ENCODE measurements at regions not wholly inside any gene's neighbourhood (a gene's known extent, or its start where the extent isn't known, plus 50 kb on each side); places are given as distances from the start of the nearest gene placed in this dataset.

DNA sequence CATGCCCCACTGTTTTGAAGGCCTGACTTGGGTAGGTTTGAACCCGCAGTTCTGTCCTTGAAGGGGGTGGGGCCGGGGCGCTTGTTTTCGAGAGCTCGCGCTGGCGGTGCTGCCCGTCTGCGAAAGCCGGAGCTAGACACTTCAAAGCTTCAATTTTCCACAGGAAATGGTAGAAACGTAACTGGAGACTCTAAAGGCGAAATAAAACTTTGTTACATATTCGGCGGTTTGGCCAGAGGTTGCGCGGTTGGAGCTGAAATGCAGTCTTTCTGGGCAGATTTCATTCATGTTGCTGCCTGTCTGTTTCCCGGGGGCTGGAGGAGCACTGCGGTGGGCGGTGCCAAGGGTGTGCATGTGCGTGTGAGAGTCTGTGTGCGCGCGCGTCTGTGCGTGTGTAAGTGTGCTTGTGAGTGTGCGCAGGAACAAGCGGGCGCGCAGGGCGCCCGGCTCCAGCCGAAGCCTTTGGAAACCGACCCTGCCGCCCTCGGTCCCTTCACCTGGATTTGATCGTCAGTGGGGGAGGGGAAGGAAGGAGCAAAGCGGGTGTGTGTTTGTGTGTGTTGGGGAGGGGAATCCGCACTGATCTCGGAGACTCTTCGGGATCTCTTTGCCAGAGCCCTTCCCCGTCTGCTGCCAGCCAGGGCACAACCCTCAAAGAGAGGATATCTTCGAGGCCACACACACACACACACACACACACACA, 227.7 kb upstream of the CRY1 start:
- WGBS (ENCODE audit: insufficient coverage), result 0% methylated on average over 35 of the region's 42 CpGs
- peak; percentile 32 to 57 (median 39) for ATAC-seq (replicated peaks in 1 of 4)
- H3K27ac ChIP-seq (ENCODE audit: low read length), result peak overlapping the region; percentile 79
- ChIA-PET POLR2A (interaction anchor here (0.6 to 1.0 kb wide), 9 partner anchors 12 to 1019 kb away, joined by 3 to 8 read pairs (median 4); no protein-coding TSS in a partner anchor), CTCF (interaction anchor here (0.6 to 1.6 kb wide), 6 partner anchors 15 to 81 kb away, joined by 3 to 15 read pairs (median 4); no protein-coding TSS in a partner anchor)
- DNase-seq, result peak; percentile 64 to 90 (median 81)
- peaks cover 0 to 18% of the 10 kb centered on the region in 2 experiments for H3K27me3 ChIP-seq (replicated peaks in 1 of 2; ENCODE audit: control insufficient read depth in 2 of 2, extremely low read depth in 1 of 2, insufficient read depth in 2 of 2, low read length in 1 of 2)
- H3K4me1 ChIP-seq (ENCODE audit: control insufficient read depth in 1 of 2, extremely low read depth in 1 of 2, insufficient read depth in 2 of 2, low read length in 2 of 2), result peaks cover 14 to 48% of the 10 kb centered on the region in 2 experiments
- peaks cover 0 to 14% of the 10 kb centered on the region in 2 donors for H3K27me3 Mint-ChIP-seq
- H3K4me3 Mint-ChIP-seq, result peak overlapping the region; percentile 80 to 89 (median 89)
- H3K4me1 Mint-ChIP-seq, result peaks cover 36 to 61% (median 58%) of the 10 kb centered on the region in 3 donors
- no peaks in the 10 kb centered on the region for H3K36me3 Mint-ChIP-seq
- H3K9me3 Mint-ChIP-seq, result no peaks in the 10 kb centered on the region
- H3K9me3 ChIP-seq, result no peaks in the 10 kb centered on the region
- H3K4me3 ChIP-seq (ENCODE audit: control insufficient read depth in 1 of 2, extremely low read depth in 1 of 2, low read length in 1 of 2), result peak overlapping the region; percentile 83 to 94
- peak overlapping the region; percentile 96 to 97 for H3K27ac Mint-ChIP-seq
- H3K36me3 ChIP-seq (ENCODE audit: control insufficient read depth in 2 of 2, extremely low read depth in 1 of 2, insufficient read depth in 1 of 2, low read length in 1 of 2), result no peaks in the 10 kb centered on the region

GRCh38 chr12:107322063-107322462, 228.7 kb upstream of the CRY1 start:
- no CpG with 5 or more reads among the region's 3 CpGs for WGBS (ENCODE audit: insufficient coverage)
- ATAC-seq (replicated peaks in 1 of 4) (no peak), DNase-seq (peak in 33 of 35 experiments; percentile 15 to 73 (median 50))
- Mint-ChIP-seq H3K4me1 (peaks cover 46 to 70% (median 67%) of the 10 kb centered on the region in 3 donors), H3K4me3 (peak overlapping the region; percentile 80 to 89 (median 89)), H3K9me3 (no peaks in the 10 kb centered on the region), H3K36me3 (no peaks in the 10 kb centered on the region), H3K27me3 (peaks cover 0 to 14% of the 10 kb centered on the region in 2 donors), H3K27ac (peak overlapping the region; percentile 96 to 97)
- H3K9me3 ChIP-seq, result no peaks in the 10 kb centered on the region
- no peaks in the 10 kb centered on the region for H3K36me3 ChIP-seq (ENCODE audit: control insufficient read depth in 2 of 2, extremely low read depth in 1 of 2, insufficient read depth in 1 of 2, low read length in 1 of 2)
- peak overlapping the region; percentile 79 for H3K27ac ChIP-seq (ENCODE audit: low read length)
- CTCF ChIA-PET, result no interaction called here
- H3K27me3 ChIP-seq (replicated peaks in 1 of 2; ENCODE audit: control insufficient read depth in 2 of 2, extremely low read depth in 1 of 2, insufficient read depth in 2 of 2, low read length in 1 of 2), result peaks cover 0 to 18% of the 10 kb centered on the region in 2 experiments
- peaks cover 18 to 48% of the 10 kb centered on the region in 2 experiments for H3K4me1 ChIP-seq (ENCODE audit: control insufficient read depth in 1 of 2, extremely low read depth in 1 of 2, insufficient read depth in 2 of 2, low read length in 2 of 2)
- POLR2A ChIA-PET, result interaction anchor here (0.5 kb wide), 2 partner anchors 48 to 222 kb away, joined by 3 to 7 read pairs; no protein-coding TSS in a partner anchor
- H3K4me3 ChIP-seq (ENCODE audit: control insufficient read depth in 1 of 2, extremely low read depth in 1 of 2, low read length in 1 of 2), result peak overlapping the region in 1 of 2 donors; percentile 83

DNA sequence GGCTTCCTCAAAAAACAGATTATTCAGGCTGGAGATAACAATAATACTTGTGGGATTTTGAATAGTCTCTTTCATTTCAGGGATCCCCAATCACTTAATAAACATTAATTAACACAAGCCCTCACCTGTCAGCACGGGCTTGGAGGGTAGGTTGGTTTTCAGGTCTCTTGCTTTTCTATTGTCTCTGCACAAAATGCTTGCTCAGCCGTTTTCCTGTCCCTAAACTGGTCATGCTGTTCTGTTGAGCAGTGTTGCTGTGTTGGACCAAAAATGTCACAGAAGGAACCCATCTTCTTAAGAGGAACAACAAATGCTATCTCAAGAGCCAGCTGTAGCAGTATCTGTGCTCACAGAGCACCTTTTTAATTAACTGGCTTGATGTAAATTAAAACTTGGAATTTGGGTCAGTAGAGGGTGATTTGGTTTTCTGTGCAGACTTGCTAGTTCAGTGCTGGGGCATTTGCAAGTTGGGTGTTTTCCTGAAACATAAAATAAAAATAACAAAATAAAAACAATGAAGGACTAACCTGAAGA, 231.8 kb upstream of the CRY1 start:
- Histone ChIP-seq H3K27me3 (replicated peaks in 1 of 2; ENCODE audit: control insufficient read depth in 2 of 2, extremely low read depth in 1 of 2, insufficient read depth in 2 of 2, low read length in 1 of 2) (peaks cover 0 to 7% of the 10 kb centered on the region in 2 experiments), H3K9me3 (no peaks in the 10 kb centered on the region), H3K4me1 (ENCODE audit: control insufficient read depth in 1 of 2, extremely low read depth in 1 of 2, insufficient read depth in 2 of 2, low read length in 2 of 2) (peaks cover 22 to 36% of the 10 kb centered on the region in 2 experiments), H3K4me3 (ENCODE audit: control insufficient read depth in 1 of 2, extremely low read depth in 1 of 2, low read length in 1 of 2) (no peak overlapping the region), H3K27ac (ENCODE audit: low read length) (no peak overlapping the region), H3K36me3 (ENCODE audit: control insufficient read depth in 2 of 2, extremely low read depth in 1 of 2, insufficient read depth in 1 of 2, low read length in 1 of 2) (no peaks in the 10 kb centered on the region)
- H3K4me3 Mint-ChIP-seq, result no peak overlapping the region
- CTCF ChIA-PET, result interaction anchor here in 1 of 2 donors (0.5 to 1.6 kb wide), 3 partner anchors 10 to 78 kb away, joined by 3 read pairs; no protein-coding TSS in a partner anchor
- H3K9me3 Mint-ChIP-seq, result no peaks in the 10 kb centered on the region
- DNase-seq (no peak), ATAC-seq (replicated peaks in 1 of 4) (no peak)
- H3K27ac Mint-ChIP-seq, result peak overlapping the region; percentile 38 to 42
- H3K36me3 Mint-ChIP-seq, result no peaks in the 10 kb centered on the region
- WGBS (ENCODE audit: insufficient coverage), result no CpG with 5 or more reads among the region's 2 CpGs
- peaks cover 0 to 9% of the 10 kb centered on the region in 2 donors for H3K27me3 Mint-ChIP-seq
- H3K4me1 Mint-ChIP-seq, result peaks cover 62 to 92% (median 89%) of the 10 kb centered on the region in 3 donors
- POLR2A ChIA-PET, result interaction anchor here in 1 of 2 donors (0.6 kb wide), 1 partner anchor 31 kb away, joined by 3 read pairs; no protein-coding TSS in a partner anchor

- no peaks in the 10 kb centered on the region for H3K9me3 ChIP-seq
- no peak overlapping the region for H3K4me3 Mint-ChIP-seq
- ChIA-PET POLR2A (no interaction called here), CTCF (interaction anchor here (1.0 to 1.6 kb wide), 2 partner anchors 71 to 77 kb away, joined by 3 read pairs; no protein-coding TSS in a partner anchor)
- peaks cover 30 to 33% of the 10 kb centered on the region in 2 experiments for H3K4me1 ChIP-seq (ENCODE audit: control insufficient read depth in 1 of 2, extremely low read depth in 1 of 2, insufficient read depth in 2 of 2, low read length in 2 of 2)
- no peak overlapping the region for H3K27ac ChIP-seq (ENCODE audit: low read length)
- H3K36me3 ChIP-seq (ENCODE audit: control insufficient read depth in 2 of 2, extremely low read depth in 1 of 2, insufficient read depth in 1 of 2, low read length in 1 of 2), result no peaks in the 10 kb centered on the region
- no peak overlapping the region for H3K4me3 ChIP-seq (ENCODE audit: control insufficient read depth in 1 of 2, extremely low read depth in 1 of 2, low read length in 1 of 2)
- no peaks in the 10 kb centered on the region for H3K36me3 Mint-ChIP-seq
- no peaks in the 10 kb centered on the region for H3K9me3 Mint-ChIP-seq
- ATAC-seq (replicated peaks in 1 of 4) (no peak), DNase-seq (peak in 1 of 35 experiments; percentile 23)
- WGBS (ENCODE audit: insufficient coverage), result no CpG with 5 or more reads among the region's 2 CpGs
- H3K27ac Mint-ChIP-seq, result peak overlapping the region in 1 of 2 donors; percentile 64
- H3K4me1 Mint-ChIP-seq, result peaks cover 62 to 94% (median 89%) of the 10 kb centered on the region in 3 donors
- no peaks in the 10 kb centered on the region for H3K27me3 Mint-ChIP-seq
- H3K27me3 ChIP-seq (replicated peaks in 1 of 2; ENCODE audit: control insufficient read depth in 2 of 2, extremely low read depth in 1 of 2, insufficient read depth in 2 of 2, low read length in 1 of 2), result no peaks in the 10 kb centered on the region
These were observed 232.9 kb upstream of the CRY1 start for GRCh38 chr12:107326237-107326636.

- H3K27me3 ChIP-seq (replicated peaks in 1 of 2; ENCODE audit: control insufficient read depth in 2 of 2, extremely low read depth in 1 of 2, insufficient read depth in 2 of 2, low read length in 1 of 2), result no peaks in the 10 kb centered on the region
- Mint-ChIP-seq H3K4me3 (no peak overlapping the region), H3K27ac (no peak overlapping the region), H3K27me3 (no peaks in the 10 kb centered on the region), H3K36me3 (no peaks in the 10 kb centered on the region), H3K9me3 (no peaks in the 10 kb centered on the region), H3K4me1 (peaks cover 72 to 92% (median 87%) of the 10 kb centered on the region in 3 donors)
- H3K36me3 ChIP-seq (ENCODE audit: control insufficient read depth in 2 of 2, extremely low read depth in 1 of 2, insufficient read depth in 1 of 2, low read length in 1 of 2), result no peaks in the 10 kb centered on the region
- ChIA-PET CTCF (interaction anchor here in 1 of 2 donors (1.1 kb wide), 1 partner anchor 45 kb away, joined by 3 read pairs; no protein-coding TSS in a partner anchor), POLR2A (no interaction called here)
- no peak overlapping the region for H3K4me3 ChIP-seq (ENCODE audit: control insufficient read depth in 1 of 2, extremely low read depth in 1 of 2, low read length in 1 of 2)
- H3K4me1 ChIP-seq (ENCODE audit: control insufficient read depth in 1 of 2, extremely low read depth in 1 of 2, insufficient read depth in 2 of 2, low read length in 2 of 2), result peaks cover 21 to 30% of the 10 kb centered on the region in 2 experiments
- H3K27ac ChIP-seq (ENCODE audit: low read length), result no peak overlapping the region
- DNase-seq (no peak), ATAC-seq (replicated peaks in 1 of 4) (no peak)
- 50% methylated on average over 1 of the region's 5 CpGs for WGBS (ENCODE audit: insufficient coverage)
- no peaks in the 10 kb centered on the region for H3K9me3 ChIP-seq
These were observed 234.4 kb upstream of the CRY1 start for GRCh38 chr12:107327651-107328182.

Measured in T-cell (primary cell).